ENCODE measurements at regions not wholly inside any gene's neighbourhood (a gene's known extent, or its start where the extent isn't known, plus 50 kb on each side); places are given as distances from the start of the nearest gene placed in this dataset.

- TF ChIP-seq EZH2phosphoT487 (IDR thresholded peaks at IDR 0.05; ENCODE audit: unreplicated experiment) (no peak), EZH2 (IDR thresholded peaks at IDR 0.05; ENCODE audit: low read depth, unreplicated experiment) (no peak), ZNF462 (CRISPR knock-in tag; IDR thresholded peaks at IDR 0.05) (no peak), STAT1 (IDR thresholded peaks at IDR 0.05; ENCODE audit: unreplicated experiment) (no peak), CTCF (conservative IDR thresholded peaks at IDR 0.05; ENCODE audit: low read depth in 2 of 2) (no peak), ZNF331 (CRISPR knock-in tag; IDR thresholded peaks at IDR 0.05; ENCODE audit: low read depth) (no peak), NANOG (IDR thresholded peaks at IDR 0.05; ENCODE audit: borderline replicate concordance) (no peak), ZNF114 (CRISPR knock-in tag; IDR thresholded peaks at IDR 0.05) (no peak), ETS1 (IDR thresholded peaks at IDR 0.05) (no peak), POLR2AphosphoS5 (IDR thresholded peaks at IDR 0.05; ENCODE audit: low read depth) (no peak)
- H3K4me3 ChIP-seq = no peak overlapping the region
- no peaks in the 10 kb centered on the region; the same call in 1 of the 2 replicates for H3F3A ChIP-seq (replicated peaks; ENCODE audit: low read depth)
- peaks cover 23% of the 10 kb centered on the region for H3K4me1 ChIP-seq (ENCODE audit: insufficient read depth)
- no peaks in the 10 kb centered on the region for H3K36me3 ChIP-seq (ENCODE audit: insufficient read depth)
- Mint-ChIP-seq H3K36me3 (ENCODE audit: low read depth) (no peaks in the 10 kb centered on the region), H3K4me3 (no peak overlapping the region), H3K27ac (no peak overlapping the region), H3K27me3 (ENCODE audit: insufficient read depth, low read depth, poor library complexity) (peaks cover 8% of the 10 kb centered on the region), H3K4me1 (peaks cover 43% of the 10 kb centered on the region), H3K9me3 (no peaks in the 10 kb centered on the region)
- no peaks in the 10 kb centered on the region for H3K27me3 ChIP-seq (ENCODE audit: insufficient read depth)
- H4K20me1 ChIP-seq (replicated peaks; ENCODE audit: insufficient read depth) = no peaks in the 10 kb centered on the region
- no peaks in the 10 kb centered on the region for H3K9me2 ChIP-seq (ENCODE audit: insufficient read depth)
- DNase-seq (ENCODE audit: low spot score) (no peak), ATAC-seq (no peak)
- no peak overlapping the region for H3K27ac ChIP-seq (ENCODE audit: low read depth)
- no peak overlapping the region for H3K4me2 ChIP-seq
- no peaks in the 10 kb centered on the region for H3K79me2 ChIP-seq (replicated peaks; ENCODE audit: insufficient read depth)
- no peak overlapping the region for H2AFZ ChIP-seq
Measured at GRCh38 chr1:228867951-228868730, 132.9 kb downstream of the RHOU start.

All from GM23338 (cell line).